ENCODE measurements at regions not wholly inside any gene's neighbourhood (a gene's known extent, or its start where the extent isn't known, plus 50 kb on each side); places are given as distances from the start of the nearest gene placed in this dataset.

DNA sequence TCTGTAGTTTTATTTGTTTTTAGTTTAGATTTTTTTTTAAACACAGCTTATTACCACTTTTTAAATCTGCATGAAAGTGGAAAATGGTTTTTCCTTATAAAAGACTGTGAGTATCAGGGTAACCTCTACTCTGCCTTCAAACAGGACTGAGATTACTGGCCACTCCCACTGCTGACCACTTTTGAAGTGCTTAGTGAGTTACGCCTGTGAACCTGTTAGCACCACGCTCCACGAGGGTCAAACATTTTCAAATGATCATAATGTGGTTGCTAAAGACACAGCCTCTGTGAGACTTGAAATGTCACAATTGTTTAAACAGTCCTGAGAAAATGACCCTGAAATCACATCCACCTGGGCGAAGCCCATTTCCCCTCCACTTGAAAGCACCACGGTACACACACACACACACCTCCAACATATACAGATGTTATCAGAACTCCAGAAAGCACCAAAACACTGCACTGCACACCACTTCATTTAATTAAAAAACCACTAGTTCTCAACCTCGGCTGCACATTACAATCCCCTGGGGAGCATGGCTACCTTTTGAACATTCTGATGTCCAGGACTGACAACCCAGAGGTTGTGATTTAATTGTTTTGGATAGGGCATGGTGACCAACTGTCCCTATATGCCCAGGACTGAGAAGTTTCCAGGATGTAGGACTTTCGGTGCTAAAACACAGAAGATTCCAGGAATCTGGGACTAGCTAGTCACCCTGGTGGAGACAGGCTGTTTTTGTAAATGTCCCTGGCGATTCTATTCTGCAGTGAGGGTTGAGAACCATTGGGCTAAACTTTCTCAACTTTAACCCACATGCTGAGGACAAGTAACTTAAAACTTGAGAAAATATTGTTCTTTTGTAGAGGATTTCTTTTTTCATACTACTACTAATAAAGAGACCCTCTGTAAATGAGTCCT lies 176.4 kb upstream of the MYLIP start:
- intact Hi-C loops (cut with micrococcal nuclease), result no loop called here
- Mint-ChIP-seq H3K27me3 (ENCODE audit: insufficient read depth, unreplicated experiment) (no peaks in the 10 kb centered on the region), H3K36me3 (ENCODE audit: insufficient read depth, unreplicated experiment) (no peaks in the 10 kb centered on the region), H3K9me3 (ENCODE audit: unreplicated experiment) (no peaks in the 10 kb centered on the region), H3K4me1 (ENCODE audit: insufficient read depth, unreplicated experiment) (peaks cover 12% of the 10 kb centered on the region), H3K4me3 (ENCODE audit: unreplicated experiment) (no peak overlapping the region), H3K27ac (ENCODE audit: low read depth, unreplicated experiment) (no peak overlapping the region)
- no peak for DNase-seq (ENCODE audit: unreplicated experiment)
- CTCF ChIA-PET, result no interaction called here
- BruUV-seq (replicated peaks), result no TSS peak
- POLR2A ChIA-PET, result no interaction called here
- TF ChIP-seq, protein P1, sequence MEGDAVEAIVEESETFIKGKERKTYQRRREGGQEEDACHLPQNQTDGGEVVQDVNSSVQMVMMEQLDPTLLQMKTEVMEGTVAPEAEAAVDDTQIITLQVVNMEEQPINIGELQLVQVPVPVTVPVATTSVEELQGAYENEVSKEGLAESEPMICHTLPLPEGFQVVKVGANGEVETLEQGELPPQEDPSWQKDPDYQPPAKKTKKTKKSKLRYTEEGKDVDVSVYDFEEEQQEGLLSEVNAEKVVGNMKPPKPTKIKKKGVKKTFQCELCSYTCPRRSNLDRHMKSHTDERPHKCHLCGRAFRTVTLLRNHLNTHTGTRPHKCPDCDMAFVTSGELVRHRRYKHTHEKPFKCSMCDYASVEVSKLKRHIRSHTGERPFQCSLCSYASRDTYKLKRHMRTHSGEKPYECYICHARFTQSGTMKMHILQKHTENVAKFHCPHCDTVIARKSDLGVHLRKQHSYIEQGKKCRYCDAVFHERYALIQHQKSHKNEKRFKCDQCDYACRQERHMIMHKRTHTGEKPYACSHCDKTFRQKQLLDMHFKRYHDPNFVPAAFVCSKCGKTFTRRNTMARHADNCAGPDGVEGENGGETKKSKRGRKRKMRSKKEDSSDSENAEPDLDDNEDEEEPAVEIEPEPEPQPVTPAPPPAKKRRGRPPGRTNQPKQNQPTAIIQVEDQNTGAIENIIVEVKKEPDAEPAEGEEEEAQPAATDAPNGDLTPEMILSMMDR (IDR thresholded peaks at IDR 0.05; ENCODE audit: unreplicated experiment), result no peak

DNA sequence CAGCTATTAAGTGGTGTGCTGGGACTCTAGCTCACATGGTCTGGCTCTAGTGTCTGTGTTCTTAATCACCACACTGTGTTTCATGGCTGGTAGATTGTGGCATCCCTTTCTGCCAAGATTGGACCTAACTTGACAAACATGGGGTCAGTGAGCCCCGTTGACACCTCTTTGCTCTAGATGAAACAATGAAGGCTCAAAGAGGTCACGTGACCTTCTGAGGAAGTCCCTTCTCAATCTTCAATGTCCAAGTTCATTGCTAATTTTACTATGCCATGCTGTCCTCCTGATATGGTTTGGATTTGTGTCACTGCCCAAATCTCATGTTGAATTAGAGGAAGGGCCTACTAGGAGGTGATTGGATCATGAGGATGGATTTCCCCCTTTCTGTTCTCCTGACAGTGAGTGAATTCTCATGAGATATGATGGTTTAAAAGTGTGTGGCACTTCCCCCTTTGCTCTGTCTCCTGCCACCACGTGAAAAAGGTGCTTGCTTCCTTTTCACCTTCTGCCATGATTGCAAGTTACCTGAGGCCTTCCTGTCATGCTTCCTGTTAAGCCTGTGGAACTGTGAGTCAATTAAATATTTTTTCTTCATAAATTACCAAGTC lies 177.8 kb upstream of the MYLIP start:
- TF ChIP-seq, protein P1 (IDR thresholded peaks at IDR 0.05; ENCODE audit: unreplicated experiment), result no peak
- H3K4me3 Mint-ChIP-seq (ENCODE audit: unreplicated experiment), result no peak overlapping the region

DNA sequence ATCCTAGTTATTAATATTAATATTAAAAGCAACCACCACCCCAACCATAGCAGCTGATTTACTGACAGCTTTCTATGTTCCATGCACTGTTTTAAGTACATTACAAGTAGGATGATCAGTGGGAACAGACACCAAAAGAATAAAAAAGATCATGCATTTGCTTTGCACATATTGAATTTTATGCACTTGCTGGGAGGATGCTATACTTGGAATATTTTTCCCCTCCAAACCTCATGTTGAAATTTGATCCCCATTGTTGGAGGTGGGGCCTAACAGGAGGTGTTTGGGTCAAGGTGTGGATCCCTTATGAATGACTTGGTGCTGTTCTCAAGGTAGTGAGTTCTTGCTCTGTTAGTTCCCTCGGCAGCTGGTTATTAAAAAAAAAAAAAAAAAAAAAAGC lies 178.9 kb upstream of the MYLIP start:
- DNase-seq (ENCODE audit: unreplicated experiment), result no peak
- ChIA-PET POLR2A (no interaction called here), CTCF (interaction anchor here (1.6 kb wide), 1 partner anchor 14 kb away, joined by 3 read pairs; no protein-coding TSS in a partner anchor)
- BruUV-seq (replicated peaks), result no TSS peak
- intact Hi-C loops (cut with micrococcal nuclease), result no loop called here
- H3K4me3 Mint-ChIP-seq (ENCODE audit: unreplicated experiment), result no peak overlapping the region
- no peaks in the 10 kb centered on the region for H3K9me3 Mint-ChIP-seq (ENCODE audit: unreplicated experiment)
- no peaks in the 10 kb centered on the region for H3K36me3 Mint-ChIP-seq (ENCODE audit: insufficient read depth, unreplicated experiment)
- H3K27ac Mint-ChIP-seq (ENCODE audit: low read depth, unreplicated experiment), result no peak overlapping the region
- H3K27me3 Mint-ChIP-seq (ENCODE audit: insufficient read depth, unreplicated experiment), result no peaks in the 10 kb centered on the region
- TF ChIP-seq, protein P1 (IDR thresholded peaks at IDR 0.05; ENCODE audit: unreplicated experiment), result no peak
- no peaks in the 10 kb centered on the region for H3K4me1 Mint-ChIP-seq (ENCODE audit: insufficient read depth, unreplicated experiment)

More for the DNA sequence above, 177.8 kb upstream of the MYLIP start:
- BruUV-seq (replicated peaks), result no TSS peak
- H3K27ac Mint-ChIP-seq (ENCODE audit: low read depth, unreplicated experiment), result no peak overlapping the region
- H3K36me3 Mint-ChIP-seq (ENCODE audit: insufficient read depth, unreplicated experiment), result no peaks in the 10 kb centered on the region
- intact Hi-C loops (cut with micrococcal nuclease), result no loop called here
- CTCF ChIA-PET, result interaction anchor here (1.6 kb wide), 1 partner anchor 13 kb away, joined by 3 read pairs; no protein-coding TSS in a partner anchor
- no peak for DNase-seq (ENCODE audit: unreplicated experiment)
- no peaks in the 10 kb centered on the region for H3K27me3 Mint-ChIP-seq (ENCODE audit: insufficient read depth, unreplicated experiment)
- H3K9me3 Mint-ChIP-seq (ENCODE audit: unreplicated experiment), result no peaks in the 10 kb centered on the region
- POLR2A ChIA-PET, result no interaction called here
- peaks cover 2% of the 10 kb centered on the region for H3K4me1 Mint-ChIP-seq (ENCODE audit: insufficient read depth, unreplicated experiment)

Measured in MCF 10A (cell line).